ENCODE measurements at regions not wholly inside any gene's neighbourhood (a gene's known extent, or its start where the extent isn't known, plus 50 kb on each side); places are given as distances from the start of the nearest gene placed in this dataset.

GRCh38 chr10:83448013-83448412, 691.3 kb upstream of the GHITM start (continued):
- TF ChIP-seq ZBTB33 (IDR thresholded peaks at IDR 0.05; ENCODE audit: extremely low read depth, insufficient replicate concordance, low read length) (no peak), EZH2phosphoT487 (IDR thresholded peaks at IDR 0.05; ENCODE audit: borderline replicate concordance) (no peak), ATF3 (IDR thresholded peaks at IDR 0.05) (no peak), JUND (IDR thresholded peaks at IDR 0.05) (no peak)

GRCh38 chr10:83458611-83459010, 680.7 kb upstream of the GHITM start:
- Histone ChIP-seq H3K4me3 (replicated peaks in 1 of 2; ENCODE audit: low read depth in 1 of 2, low read length in 2 of 2) (no peak overlapping the region), H3K27me3 (ENCODE audit: insufficient read depth, low read length) (no peaks in the 10 kb centered on the region), H3K9ac (ENCODE audit: low read length) (no peak overlapping the region), H2AFZ (ENCODE audit: low read depth, low read length, poor library complexity, severe bottlenecking) (no peak overlapping the region), H3K79me2 (ENCODE audit: insufficient read depth, low read length) (no peaks in the 10 kb centered on the region), H3K9me3 (ENCODE audit: control insufficient read depth in 1 of 2, insufficient read depth in 1 of 2, low read depth in 1 of 2, low read length in 2 of 2) (peaks cover 2 to 13% of the 10 kb centered on the region in 2 experiments; a peak in 2 of 4 replicates), H3K36me3 (ENCODE audit: control insufficient read depth in 1 of 2, insufficient read depth in 2 of 2, low read length in 2 of 2) (no peaks in the 10 kb centered on the region), H3K4me2 (ENCODE audit: low read length) (no peak overlapping the region), H4K20me1 (ENCODE audit: insufficient read depth) (no peaks in the 10 kb centered on the region), H3K27ac (ENCODE audit: low read depth, low read length) (no peak overlapping the region), H3K9me2 (ENCODE audit: insufficient read depth) (no peaks in the 10 kb centered on the region), H3K4me1 (ENCODE audit: control insufficient read depth in 1 of 2, insufficient read depth in 2 of 2, low read length in 2 of 2) (no peaks in the 10 kb centered on the region)
- CTCF ChIA-PET: no interaction called here
- DNase-seq (ENCODE audit: low read depth, low spot score) (no peak), ATAC-seq (no peak)
- BruUV-seq (replicated peaks): no TSS peak
- intact Hi-C loops (cut with micrococcal nuclease): no loop called here
- TF ChIP-seq CEBPB (IDR thresholded peaks at IDR 0.05; ENCODE audit: low read depth): no peak
- TF ChIP-seq JUND (IDR thresholded peaks at IDR 0.05): no peak
- no peak for TF ChIP-seq ZFX (IDR thresholded peaks at IDR 0.05)
- no peak for TF ChIP-seq EZH2phosphoT487 (IDR thresholded peaks at IDR 0.05; ENCODE audit: borderline replicate concordance)
- TF ChIP-seq REST (IDR thresholded peaks at IDR 0.05; ENCODE audit: low read depth): no peak
- no peak for TF ChIP-seq SRF (IDR thresholded peaks at IDR 0.05; ENCODE audit: low read depth)
- no peak for TF ChIP-seq ATF3 (IDR thresholded peaks at IDR 0.05)
- TF ChIP-seq TCF7L2 (IDR thresholded peaks at IDR 0.05; ENCODE audit: borderline replicate concordance, extremely low read depth, insufficient read depth, insufficient read length): no peak
- no peak for TF ChIP-seq RAD21 (IDR thresholded peaks at IDR 0.05; ENCODE audit: low read depth)
- TF ChIP-seq FOSL1 (IDR thresholded peaks at IDR 0.05; ENCODE audit: low read depth): no peak
- POLR2A ChIA-PET: no interaction called here
- RAD21 ChIA-PET (ENCODE audit: low non-redundant PET in 1 of 2, low total read pairs in 2 of 2, uncharacterized antibody in 2 of 2, unreplicated experiment in 2 of 2): no interaction called here

Measured in HCT116 (cell line).